Esophagus muscularis mucosa (tissue), 4 donors: ENCODE measurements at regions not wholly inside any gene's neighbourhood (a gene's known extent, or its start where the extent isn't known, plus 50 kb on each side); places are given as distances from the start of the nearest gene placed in this dataset.
"Not testable (repeated sequence)": the region's sequence is repeated elsewhere in the genome, so short reads cannot be mapped to it uniquely, and the experiment has no call there.

ENCODE experiments used
- DNase-seq: peaks from one replicate; pipeline ENCODE4 v3.0.0-alpha.2; 2017; ENCODE audit errors: extremely low spot score
- H3K27ac ChIP-seq, 4 donors: fragments of 200-600 bp; sonication (generic); replicated peaks in 1 of 4; 1 replicate in 3 of 4; 2 replicates in 1 of 4; pipeline ENCODE4 v1.5.1; 2016 to 2019; ENCODE audit warnings: mild to moderate bottlenecking in 1 of 4
- H3K27me3 ChIP-seq, 4 donors: fragments of 200-600 bp; sonication (generic); one replicate each; pipeline versions ENCODE4 v1.5.1 to v1.6.0; 2016 to 2019
- H3K36me3 ChIP-seq, 4 donors: fragments of 200-600 bp; sonication (generic); one replicate each; pipeline ENCODE4 v1.5.1; 2016 to 2019
- H3K4me1 ChIP-seq, 4 donors: fragments of 200-600 bp; sonication (generic); one replicate each; pipeline ENCODE4 v1.5.1; 2016 to 2019
- H3K4me3 ChIP-seq, 4 donors: fragments of 200-600 bp; sonication (generic); 1 replicate in 2 of 4; 2 replicates in 2 of 4; pipeline ENCODE4 v1.5.1; 2016 to 2019; ENCODE audit warnings: mild to moderate bottlenecking in 4 of 4, moderate library complexity in 1 of 4
- H3K9me3 ChIP-seq, 4 donors: fragments of 200-600 bp; sonication (generic); 1 replicate in 3 of 4; 2 replicates in 1 of 4; pipeline ENCODE4 v1.5.1; 2016 to 2019
- EP300 ChIP-seq: sonication (generic); formaldehyde crosslinking; IDR thresholded peaks from one replicate; pipeline ENCODE4 v1.6.1; 2017; ENCODE audit warnings: antibody characterized with exemption
- POLR2A ChIP-seq: fragments of 450-650 bp; IDR thresholded peaks from one replicate; pipeline ENCODE4 v1.6.1; 2017; ENCODE audit warnings: antibody characterized with exemption, moderate library complexity, mild to moderate bottlenecking, low read depth
- POLR2AphosphoS5 ChIP-seq, 2 donors: sonication (generic); formaldehyde crosslinking; IDR thresholded peaks; one replicate each; pipeline ENCODE4 v1.6.1; 2017; ENCODE audit warnings: antibody characterized with exemption in 2 of 2
- WGBS: methylation state at CpG from one replicate; pipeline ENCODE4 v1.1.5; 2018; 5-methylcytosine and 5-hydroxymethylcytosine counted together
- intact Hi-C: fragments of 100-400 bp; cut with DNase I; formaldehyde crosslinking; loops from one replicate; pipeline ENCODE4 v1.15.1; 2023
- TF ChIP-seq, protein P1 (sequence below), 3 experiments: fragments of 200-600 bp in 2 of 3; fragments of 450-650 bp in 1 of 3; sonication (generic) in 2 of 3; IDR thresholded peaks; one replicate each; pipeline ENCODE4 v1.5.1; 2017 to 2019; ENCODE audit warnings: antibody characterized with exemption in 3 of 3, mild to moderate bottlenecking in 2 of 3, moderate library complexity in 1 of 3

DNA sequence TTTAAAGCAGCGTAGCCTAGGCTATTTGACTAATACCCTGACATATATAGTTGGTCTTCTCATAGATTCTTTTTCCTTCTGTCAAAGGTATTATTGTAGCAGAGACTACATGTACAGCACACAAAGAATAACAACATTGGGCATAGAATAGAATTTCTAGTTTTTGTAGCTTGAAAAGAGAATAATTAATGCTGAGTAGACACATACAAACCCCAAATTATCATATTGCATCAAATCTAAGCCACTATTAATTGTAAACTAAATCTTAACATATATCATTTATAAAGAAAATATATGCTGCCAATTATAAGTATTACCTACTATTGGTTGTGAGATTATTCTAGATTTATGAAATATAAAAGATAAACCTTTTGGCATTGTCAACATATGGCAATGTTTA lies 574.5 kb downstream of the SLCO4C1 start:
- Histone ChIP-seq H3K4me1 (no peaks in the 10 kb centered on the region), H3K4me3 (no peak overlapping the region), H3K27me3 (no peaks in the 10 kb centered on the region), H3K36me3 (no peaks in the 10 kb centered on the region), H3K27ac (no peak overlapping the region), H3K9me3 (no peaks in the 10 kb centered on the region)
- DNase-seq, result no peak
- 89% methylated on average over 1 of the region's 1 CpG for WGBS
- TF ChIP-seq EP300, result no peak
- TF ChIP-seq POLR2A, result no peak
- no peak for TF ChIP-seq POLR2AphosphoS5 (IDR thresholded peaks at IDR 0.05)
- TF ChIP-seq, protein P1, sequence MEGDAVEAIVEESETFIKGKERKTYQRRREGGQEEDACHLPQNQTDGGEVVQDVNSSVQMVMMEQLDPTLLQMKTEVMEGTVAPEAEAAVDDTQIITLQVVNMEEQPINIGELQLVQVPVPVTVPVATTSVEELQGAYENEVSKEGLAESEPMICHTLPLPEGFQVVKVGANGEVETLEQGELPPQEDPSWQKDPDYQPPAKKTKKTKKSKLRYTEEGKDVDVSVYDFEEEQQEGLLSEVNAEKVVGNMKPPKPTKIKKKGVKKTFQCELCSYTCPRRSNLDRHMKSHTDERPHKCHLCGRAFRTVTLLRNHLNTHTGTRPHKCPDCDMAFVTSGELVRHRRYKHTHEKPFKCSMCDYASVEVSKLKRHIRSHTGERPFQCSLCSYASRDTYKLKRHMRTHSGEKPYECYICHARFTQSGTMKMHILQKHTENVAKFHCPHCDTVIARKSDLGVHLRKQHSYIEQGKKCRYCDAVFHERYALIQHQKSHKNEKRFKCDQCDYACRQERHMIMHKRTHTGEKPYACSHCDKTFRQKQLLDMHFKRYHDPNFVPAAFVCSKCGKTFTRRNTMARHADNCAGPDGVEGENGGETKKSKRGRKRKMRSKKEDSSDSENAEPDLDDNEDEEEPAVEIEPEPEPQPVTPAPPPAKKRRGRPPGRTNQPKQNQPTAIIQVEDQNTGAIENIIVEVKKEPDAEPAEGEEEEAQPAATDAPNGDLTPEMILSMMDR (IDR thresholded peaks at IDR 0.05), result no peak
- intact Hi-C loops, result no loop called here

DNA sequence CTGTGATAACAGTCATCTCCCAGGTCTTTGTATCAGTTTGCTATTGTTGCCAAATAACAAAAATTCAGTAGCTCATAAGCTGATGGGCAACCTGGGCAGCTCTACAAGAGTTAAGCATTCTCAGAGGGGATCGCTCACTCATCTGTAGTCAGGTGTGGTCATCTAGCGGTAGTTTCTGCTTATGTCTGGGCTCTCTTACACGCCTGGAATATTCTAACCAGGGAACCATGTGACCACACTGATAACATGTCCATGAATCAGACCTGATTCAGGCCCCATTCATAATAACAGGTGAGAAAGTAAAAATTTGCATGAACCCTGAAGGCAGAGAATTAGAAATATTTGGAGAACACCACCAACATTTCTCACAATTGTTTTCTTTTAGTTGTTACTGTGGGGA lies 576.1 kb downstream of the SLCO4C1 start:
- 91% methylated on average over 3 of the region's 3 CpGs for WGBS
- intact Hi-C loops, result no loop called here
- Histone ChIP-seq H3K9me3 (no peaks in the 10 kb centered on the region), H3K36me3 (no peaks in the 10 kb centered on the region), H3K4me1 (no peaks in the 10 kb centered on the region), H3K27ac (no peak overlapping the region), H3K27me3 (no peaks in the 10 kb centered on the region), H3K4me3 (no peak overlapping the region)
- TF ChIP-seq POLR2AphosphoS5 (IDR thresholded peaks at IDR 0.05), result no peak
- no peak for TF ChIP-seq POLR2A
- TF ChIP-seq EP300, result no peak
- TF ChIP-seq, protein P1 (IDR thresholded peaks at IDR 0.05), result no peak
- no peak for DNase-seq

DNA sequence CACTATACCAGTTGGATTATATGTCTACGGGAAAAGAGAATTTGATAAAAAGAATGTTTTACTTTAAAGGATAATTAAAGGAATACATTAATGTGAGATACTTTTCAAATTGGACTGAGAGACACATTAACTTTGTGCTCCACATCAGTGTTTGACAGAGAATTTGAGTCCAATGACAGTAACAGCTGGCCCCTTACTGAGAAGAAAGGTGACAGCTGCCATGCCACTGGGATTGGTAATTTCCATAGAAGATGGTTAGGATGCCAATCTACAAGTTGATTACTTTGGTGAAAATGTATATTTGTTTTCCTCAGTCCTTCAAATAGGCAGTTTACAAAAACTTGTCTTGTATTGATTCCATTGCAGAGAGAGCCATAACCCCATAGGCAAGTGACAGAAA lies 578.4 kb downstream of the SLCO4C1 start:
- no peak for DNase-seq
- H3K36me3 ChIP-seq, result no peaks in the 10 kb centered on the region
- 96% methylated on average over 1 of the region's 1 CpG for WGBS
- TF ChIP-seq POLR2A (no peak), POLR2AphosphoS5 (IDR thresholded peaks at IDR 0.05) (no peak), EP300 (no peak)
- TF ChIP-seq, protein P1 (IDR thresholded peaks at IDR 0.05), result no peak
- no peaks in the 10 kb centered on the region for H3K4me1 ChIP-seq
- H3K9me3 ChIP-seq, result no peaks in the 10 kb centered on the region
- H3K27me3 ChIP-seq, result no peaks in the 10 kb centered on the region
- H3K4me3 ChIP-seq, result no peak overlapping the region
- intact Hi-C loops, result no loop called here
- H3K27ac ChIP-seq, result no peak overlapping the region

DNA sequence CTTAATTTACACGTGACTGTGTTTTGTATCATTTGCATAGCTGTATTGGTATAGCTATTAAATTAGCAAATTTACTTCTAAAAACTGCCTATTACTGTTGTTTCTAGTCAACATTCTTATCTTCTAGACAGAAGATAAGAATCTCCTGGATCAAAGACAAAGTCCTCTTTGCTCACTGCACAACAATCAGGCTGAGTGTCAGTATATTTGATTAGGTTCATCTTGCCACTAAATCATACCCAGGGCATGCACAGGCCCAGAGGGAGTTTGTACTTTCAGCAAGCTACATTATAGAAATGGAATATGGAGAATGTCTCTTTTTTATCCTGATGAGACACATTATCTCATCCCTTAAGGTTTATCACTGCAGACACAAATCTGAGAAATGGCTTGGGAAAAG lies 579.1 kb downstream of the SLCO4C1 start:
- TF ChIP-seq POLR2A (no peak), EP300 (no peak), POLR2AphosphoS5 (IDR thresholded peaks at IDR 0.05) (no peak)
- TF ChIP-seq, protein P1 (IDR thresholded peaks at IDR 0.05), result no peak
- intact Hi-C loops, result no loop called here
- Histone ChIP-seq H3K36me3 (no peaks in the 10 kb centered on the region), H3K9me3 (no peaks in the 10 kb centered on the region), H3K27ac (no peak overlapping the region), H3K4me1 (no peaks in the 10 kb centered on the region), H3K27me3 (no peaks in the 10 kb centered on the region), H3K4me3 (no peak overlapping the region)
- no peak for DNase-seq
- WGBS, result 88% methylated on average over 1 of the region's 1 CpG

DNA sequence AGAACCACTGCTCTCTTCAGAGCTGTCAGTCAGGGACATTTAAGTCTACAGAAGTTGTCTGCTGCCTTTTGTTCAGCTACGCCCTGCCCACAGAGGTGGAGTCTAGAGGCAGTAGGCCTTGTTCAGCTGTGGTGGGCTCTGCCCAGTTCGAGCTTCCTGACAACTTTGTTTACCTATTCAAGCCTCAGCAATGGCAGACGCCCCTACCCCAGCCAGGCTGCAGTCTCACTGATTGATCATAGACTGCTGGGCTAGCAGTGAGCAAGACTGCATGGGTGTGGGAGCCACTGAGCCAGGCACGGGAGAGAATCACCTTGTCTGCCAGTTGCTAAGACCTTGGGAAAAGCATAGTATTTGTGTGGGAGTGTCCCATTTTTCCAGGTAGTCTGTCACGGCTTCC lies 580.3 kb downstream of the SLCO4C1 start:
- DNase-seq, result not testable (repeated sequence)

More for the DNA sequence above, 580.3 kb downstream of the SLCO4C1 start:
- WGBS, result no CpG with 5 or more reads among the region's 5 CpGs
- H3K4me1 ChIP-seq, H3K36me3 ChIP-seq, intact Hi-C loops, H3K9me3 ChIP-seq, H3K27me3 ChIP-seq, H3K4me3 ChIP-seq, H3K27ac ChIP-seq: not testable (repeated sequence)
